GM21723 (cell line): ENCODE measurements at regions not wholly inside any gene's neighbourhood (a gene's known extent, or its start where the extent isn't known, plus 50 kb on each side); places are given as distances from the start of the nearest gene placed in this dataset.
"Not testable (repeated sequence)": the region's sequence is repeated elsewhere in the genome, so short reads cannot be mapped to it uniquely, and the experiment has no call there.

Experiments used
- ATAC-seq: cut with Tn5 transposase; IDR thresholded peaks from one replicate; pipeline ENCODE4 v1.9.1; 2021; ENCODE audit warnings: mild to moderate bottlenecking, moderate library complexity; ENCODE audit not compliant: unreplicated experiment

DNA sequence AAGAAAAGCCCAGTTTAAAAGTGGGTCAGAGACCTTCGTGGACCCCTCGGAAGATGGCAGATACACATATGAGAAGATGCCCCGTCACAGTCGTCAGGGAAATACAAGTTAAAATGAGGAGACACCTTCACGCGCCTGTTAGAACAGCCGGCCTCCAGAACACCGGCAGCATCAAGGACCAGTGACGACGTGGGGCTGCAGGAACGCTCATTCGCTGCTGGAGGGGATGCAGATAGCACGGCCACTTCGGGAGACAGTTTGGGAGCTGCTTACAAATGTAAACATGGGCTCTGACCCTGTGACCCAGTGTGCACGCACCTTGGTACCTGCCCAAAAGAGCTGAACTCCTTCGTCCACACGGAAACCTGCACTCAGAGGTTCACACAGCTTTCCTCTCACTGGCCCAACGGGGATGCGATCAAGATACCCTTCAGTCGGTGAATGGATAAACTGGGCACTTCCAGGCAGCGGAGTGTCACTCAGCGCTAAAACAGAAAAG lies 83.7 kb upstream of the CTDP1 start:
- no peak for ATAC-seq

DNA sequence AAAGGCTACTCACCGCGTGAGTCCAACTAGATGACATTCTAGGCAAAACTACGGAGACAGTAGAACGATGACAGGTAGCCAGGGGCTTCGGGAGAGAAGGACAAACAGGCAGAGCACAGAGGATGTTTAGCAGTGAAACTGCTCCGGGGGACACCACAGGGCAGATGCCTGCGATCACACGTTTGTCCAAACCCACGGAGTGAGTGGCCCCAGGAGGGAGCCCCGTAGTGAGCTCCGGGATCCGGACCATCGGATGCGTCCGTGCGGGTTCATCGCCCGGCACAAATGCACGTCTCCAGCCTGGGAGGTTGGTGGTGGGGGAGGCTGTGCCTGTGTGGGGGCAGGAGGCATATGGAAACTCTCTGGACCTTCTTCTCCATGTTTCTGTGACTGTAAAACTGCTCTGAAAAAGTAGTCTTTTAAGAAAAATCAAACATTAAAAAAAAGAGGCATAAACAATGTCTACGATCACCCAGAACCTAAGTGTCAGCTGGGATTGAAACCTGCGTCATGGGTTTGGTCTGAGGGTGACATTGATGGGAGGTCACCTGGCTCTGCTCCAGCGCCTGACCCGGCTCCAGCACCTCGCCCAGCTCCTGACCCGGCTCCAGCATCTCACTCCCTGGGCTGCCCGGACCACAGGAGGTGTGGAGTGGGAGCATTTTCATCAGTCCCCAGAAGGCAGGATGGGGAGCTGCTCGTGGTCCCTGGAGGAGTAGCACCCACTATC lies 83.0 kb upstream of the CTDP1 start:
- no peak for ATAC-seq

DNA sequence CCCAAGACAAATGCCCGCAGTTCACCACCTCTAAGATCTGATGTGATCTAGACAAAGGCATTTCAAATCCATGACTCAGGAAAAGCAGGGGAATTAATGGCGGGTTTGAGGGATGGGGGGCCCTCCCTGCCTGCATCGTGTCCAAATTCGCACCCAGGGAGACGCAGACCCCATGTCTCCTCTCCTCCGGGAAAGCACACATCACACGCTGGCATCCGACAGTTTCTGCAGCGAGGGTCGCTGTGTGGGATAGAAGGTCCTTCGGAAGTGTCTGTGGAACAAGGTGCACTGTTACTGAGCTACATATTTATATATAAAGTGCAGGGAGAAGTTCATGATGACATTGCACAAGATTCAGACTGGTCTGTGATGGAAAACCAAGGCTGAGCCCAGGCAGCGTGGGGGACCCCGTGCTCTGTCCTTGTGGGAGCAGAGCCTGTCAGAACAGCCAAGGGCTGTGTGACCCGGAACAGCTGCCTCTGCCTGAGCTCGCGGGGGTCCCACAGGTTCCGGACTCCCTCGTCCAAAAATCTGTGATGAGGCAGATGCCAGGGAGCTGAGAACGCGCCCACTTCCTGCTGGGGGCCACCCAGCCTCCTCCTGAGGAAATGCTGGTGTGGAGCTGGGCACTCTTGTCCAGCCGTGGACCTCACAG lies 82.3 kb upstream of the CTDP1 start:
- no peak for ATAC-seq

DNA sequence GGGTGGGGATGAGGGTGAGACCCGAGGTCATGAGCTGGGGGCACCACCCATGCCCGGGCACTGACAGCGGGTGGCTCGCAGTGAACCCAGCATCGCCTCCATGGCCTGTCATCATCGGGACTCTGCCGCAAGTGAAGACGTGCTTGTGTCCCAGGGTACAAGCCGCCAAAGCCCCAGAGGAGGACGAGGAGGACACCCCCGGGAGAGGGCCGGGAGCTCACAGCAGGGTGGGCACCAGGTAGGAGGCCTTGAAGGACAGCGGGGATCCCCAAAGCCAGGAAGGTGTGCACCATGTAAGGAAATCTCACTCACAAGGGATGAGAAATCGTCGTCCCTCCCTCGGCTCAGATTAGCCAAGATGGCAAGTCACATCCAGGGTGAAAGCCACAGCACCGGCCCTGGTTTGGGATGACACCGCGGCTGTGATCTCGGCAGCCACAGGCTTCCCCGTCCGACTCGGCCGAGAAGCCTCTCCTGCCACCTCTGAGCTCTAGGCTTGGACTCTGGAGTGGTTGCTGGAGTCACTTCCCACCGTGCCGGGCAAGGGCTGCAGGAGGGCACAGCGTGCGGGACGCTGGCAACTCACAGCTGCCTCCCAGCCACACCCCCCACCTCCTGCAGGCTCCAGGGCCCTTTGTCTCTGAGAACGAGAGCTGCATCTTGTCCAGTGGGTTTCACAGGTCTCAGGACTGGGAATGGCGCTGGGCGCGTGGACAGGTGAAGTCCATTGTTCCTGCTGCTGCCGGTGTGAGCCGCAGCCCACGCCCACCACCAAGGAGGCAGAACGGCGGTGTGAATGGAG lies 81.6 kb upstream of the CTDP1 start:
- ATAC-seq = no peak

DNA sequence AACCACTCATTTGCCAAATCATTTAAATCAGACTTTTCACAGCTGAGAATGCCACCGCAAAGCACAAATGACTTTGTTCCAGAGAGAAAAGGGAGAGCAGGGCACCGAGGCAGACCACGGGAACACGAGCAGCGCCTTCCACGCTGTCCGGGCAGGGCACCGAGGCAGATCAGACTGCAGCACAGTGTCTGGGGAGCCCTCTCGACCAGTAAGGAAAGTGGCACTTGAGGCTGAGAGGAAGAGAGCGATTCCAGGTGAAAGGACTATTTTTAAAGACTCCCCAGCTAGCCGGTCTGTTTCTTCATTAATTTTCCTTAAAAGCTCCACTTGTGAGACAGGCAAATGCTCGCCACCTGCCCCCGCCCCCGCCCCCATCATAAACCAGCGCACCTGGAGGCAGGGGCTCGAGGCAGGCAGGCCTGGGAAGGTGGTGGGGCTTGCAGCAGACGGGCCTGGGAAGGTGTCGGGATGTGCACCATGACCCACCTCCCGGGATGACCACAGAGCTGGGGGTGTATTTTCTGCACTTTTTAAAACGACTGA lies 80.9 kb upstream of the CTDP1 start:
- no peak for ATAC-seq

DNA sequence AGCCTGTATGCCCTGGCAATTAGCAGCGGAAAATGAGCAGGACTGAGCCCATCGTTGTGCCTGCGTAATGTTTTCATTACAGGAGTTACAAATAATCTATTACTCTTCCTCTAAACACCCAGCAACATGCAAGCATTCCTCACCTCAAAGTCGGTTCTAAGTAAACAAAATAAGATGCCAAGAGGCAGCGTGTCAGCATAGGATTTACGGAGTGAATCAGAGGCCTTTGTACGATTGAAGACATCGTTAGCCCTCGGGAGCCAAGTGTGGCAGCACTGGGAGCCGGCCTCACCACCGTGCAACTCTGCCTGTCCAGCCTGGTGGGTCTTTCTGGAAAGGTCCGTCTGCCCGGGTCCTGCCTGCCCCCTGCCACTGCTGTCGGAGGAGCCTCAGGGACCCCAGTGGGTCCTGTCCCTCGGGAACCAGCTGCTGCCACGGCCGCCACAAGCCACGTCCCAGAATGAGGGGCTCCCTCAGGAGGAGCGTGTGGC lies 80.1 kb upstream of the CTDP1 start:
- no peak for ATAC-seq

- ATAC-seq = no peak
These were observed 79.5 kb upstream of the CTDP1 start for GRCh38 chr18:79600141-79600540.

GRCh38 chr18:79600596-79600995 lies 79.0 kb upstream of the CTDP1 start:
- ATAC-seq = no peak

DNA sequence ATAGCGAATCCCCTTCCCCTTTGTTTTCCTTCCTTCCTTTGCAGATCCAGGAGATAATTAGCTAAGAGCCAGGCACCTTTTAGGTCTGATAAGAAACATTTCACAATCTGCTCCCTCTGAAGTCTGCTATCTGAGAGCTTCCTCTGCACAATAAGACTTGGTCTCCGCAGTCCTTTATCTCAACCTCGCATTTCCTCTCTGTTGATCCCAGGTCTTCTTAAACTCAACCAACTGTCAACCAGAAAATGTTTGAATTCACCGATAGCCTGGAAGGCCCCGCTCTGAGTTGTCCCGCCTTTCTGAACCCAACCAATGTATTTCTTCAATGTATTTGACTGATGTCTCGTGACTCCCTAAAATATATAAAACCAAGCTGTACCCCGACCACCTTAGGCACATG lies 78.4 kb upstream of the CTDP1 start:
- no peak for ATAC-seq

DNA sequence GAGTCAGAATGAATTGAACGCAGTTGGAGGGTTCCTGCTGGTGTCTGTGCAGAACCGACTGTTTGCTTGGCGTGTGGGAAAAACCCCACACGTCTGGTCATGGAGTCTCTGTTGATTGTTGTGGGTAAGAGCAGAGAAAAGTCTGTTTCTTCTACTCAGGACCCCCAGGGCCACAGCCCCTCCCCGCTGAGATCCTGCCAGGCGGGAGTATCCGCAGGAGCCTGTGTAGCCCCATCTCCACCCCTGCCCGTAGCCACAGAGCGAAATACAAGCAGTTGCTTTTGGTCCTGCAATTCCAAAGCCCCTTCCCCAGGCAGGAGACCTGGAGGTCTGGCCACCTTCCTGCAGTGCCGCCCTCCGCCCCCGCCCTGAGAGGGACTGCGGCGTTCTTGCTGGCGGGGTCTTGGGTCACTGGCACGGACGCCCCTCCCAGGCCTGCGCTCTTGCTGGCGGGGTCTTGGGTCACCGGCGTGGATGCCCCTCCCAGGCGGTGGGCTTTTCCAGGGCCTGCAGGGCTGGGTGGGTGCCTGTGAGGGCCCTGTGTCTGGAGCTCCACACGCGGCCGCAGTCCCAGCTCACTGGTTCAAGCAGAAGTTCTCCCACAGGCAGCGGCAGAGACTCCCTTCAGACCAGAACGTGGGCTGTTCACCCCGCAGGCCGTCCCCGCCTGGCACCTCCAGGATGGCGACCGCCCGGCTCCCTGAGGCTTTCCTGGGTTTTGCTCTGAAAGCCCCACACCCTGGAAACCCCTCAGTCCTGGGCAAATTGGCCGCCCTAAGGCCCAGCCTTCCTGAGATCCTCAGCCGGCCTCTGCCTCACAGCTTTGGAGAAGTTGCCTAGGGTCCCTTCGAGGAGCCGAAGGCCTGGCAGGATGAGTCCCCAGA lies 76.0 kb upstream of the CTDP1 start:
- ATAC-seq = no peak

DNA sequence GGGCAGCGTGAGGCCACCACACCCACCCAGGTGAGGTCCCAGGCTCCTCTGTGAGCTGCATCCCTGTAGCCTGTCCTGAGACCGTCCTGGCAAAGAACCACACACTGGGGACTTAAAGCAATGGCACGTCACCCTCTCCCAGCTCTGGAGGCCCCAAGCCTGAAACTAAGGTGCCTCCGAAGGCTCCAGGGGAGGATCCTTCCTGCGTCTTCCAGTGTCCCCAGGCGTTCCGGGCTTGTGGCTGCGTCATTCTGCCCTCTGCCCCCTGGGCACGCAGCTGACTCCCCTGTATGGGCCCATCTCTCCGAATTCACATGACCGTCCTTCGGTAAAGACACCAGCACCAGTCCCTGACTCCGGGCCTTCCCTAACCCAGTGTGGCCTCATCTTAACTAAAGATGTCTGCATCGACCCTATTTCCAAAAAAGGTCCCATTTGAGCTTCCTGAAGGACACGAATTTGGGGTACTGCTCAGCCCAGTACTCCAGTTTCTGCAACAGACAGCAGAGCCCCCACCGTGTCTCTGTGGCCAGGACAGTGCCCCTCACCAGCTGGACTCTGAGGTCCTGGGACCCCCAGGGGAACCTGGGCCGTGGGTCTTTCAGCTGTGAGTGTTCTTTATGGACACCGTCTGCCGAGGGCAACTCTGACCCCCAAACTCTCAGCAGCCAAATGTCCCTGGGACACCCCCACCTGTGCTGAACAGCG lies 75.2 kb upstream of the CTDP1 start:
- ATAC-seq = no peak

DNA sequence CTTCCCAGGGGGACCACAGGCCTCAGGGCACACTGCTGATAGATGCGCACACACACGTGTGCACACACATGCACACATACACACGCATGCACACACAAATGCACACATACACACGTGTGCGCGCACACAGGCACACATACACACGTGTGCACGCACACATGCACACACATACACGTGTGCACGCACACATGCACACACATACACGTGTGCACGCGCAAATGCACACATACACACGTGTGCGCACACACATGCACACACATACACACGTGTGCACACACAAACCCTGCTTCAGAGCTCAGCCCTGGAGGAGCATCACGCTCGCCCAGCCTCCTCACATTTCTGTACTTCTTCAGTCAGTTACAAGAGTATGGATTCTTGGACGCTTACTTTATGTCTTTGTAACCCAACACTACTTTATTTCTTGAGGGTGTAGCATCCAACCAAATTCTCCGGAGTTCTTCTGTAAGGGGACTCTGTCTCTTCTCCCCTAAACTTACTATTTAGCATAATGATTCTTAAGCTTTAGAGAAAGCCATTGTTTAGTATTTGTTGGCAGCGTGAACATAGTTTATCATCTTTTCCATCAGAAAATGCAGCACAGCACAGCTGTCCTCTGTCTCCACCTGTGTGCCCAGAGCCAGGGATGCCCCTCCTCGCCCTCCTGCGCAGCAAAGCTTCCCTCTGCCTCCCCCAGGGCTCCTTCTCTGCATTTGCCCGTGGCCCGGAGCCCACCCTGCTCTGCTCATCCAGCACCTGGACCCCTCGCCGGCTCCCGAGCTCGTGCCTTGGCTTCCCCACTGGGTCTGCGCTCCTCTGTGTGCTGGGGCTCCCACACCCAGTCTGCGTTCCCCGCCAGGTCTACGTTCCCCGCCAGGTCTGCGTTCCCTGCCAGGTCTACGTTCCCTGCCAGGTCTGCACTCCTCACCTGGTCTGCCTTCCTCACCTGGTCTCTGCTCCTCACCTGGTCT lies 74.4 kb upstream of the CTDP1 start:
- no peak for ATAC-seq

DNA sequence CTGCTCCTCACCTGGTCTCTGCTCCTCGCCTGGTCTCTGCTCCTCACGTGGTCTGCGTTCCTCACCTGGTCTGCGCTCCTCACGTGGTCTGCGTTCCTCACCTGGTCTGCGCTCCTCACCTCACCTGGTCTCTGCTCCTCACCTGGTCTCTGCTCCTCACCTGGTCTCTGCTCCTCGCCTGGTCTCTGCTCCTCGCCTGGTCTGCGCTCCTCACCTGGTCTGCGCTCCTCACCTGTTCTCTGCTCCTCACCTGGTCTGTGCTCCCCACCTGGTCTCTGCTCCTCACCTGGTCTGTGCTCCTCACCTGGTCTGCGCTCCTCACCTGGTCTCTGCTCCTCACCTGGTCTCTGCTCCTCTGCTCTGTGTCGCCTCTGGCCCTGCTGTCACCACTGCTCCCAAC lies 73.5 kb upstream of the CTDP1 start:
- not testable (repeated sequence) for ATAC-seq

GRCh38 chr18:79606621-79607331 lies 72.8 kb upstream of the CTDP1 start:
- ATAC-seq = no peak

GRCh38 chr18:79607361-79607952 lies 72.1 kb upstream of the CTDP1 start:
- no peak for ATAC-seq

GRCh38 chr18:79608069-79608468 lies 71.5 kb upstream of the CTDP1 start:
- ATAC-seq = no peak

DNA sequence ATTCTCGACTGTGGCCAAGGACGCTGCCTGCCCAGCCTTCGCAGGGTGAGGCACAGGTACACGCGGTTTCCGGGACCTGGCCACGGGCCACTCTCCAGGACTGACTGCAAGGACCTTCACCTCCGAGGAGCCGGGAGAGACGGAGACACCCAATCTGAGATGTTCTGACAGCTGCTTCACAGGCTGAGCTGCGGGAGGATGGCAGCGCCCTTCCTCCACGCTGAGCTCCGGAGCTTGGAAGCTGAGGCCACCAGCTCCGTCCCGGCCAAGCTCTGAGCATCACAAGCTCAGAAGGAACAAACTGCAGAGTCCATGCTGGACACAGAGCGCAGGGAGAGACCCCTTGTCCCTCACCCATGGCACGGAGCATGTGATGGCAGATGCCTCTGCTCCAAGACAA lies 71.1 kb upstream of the CTDP1 start:
- ATAC-seq = no peak
